Neural cell (in vitro differentiated cells): ENCODE measurements at regions not wholly inside any gene's neighbourhood (a gene's known extent, or its start where the extent isn't known, plus 50 kb on each side); places are given as distances from the start of the nearest gene placed in this dataset.

Source experiments
- H2AFZ ChIP-seq: fragments of 200-600, 300-800 bp; sonication (generic), shearing (Covaris generic); 2 replicates; pipeline ENCODE4 v1.6.0; 2014; ENCODE audit warnings: low read depth, mild to moderate bottlenecking, antibody characterized with exemption, low read length, moderate library complexity
- H3F3A ChIP-seq: fragments of 200-600 bp; shearing (Covaris generic); 2 replicates; pipeline ENCODE4 v1.6.1; 2016; ENCODE audit warnings: mild to moderate bottlenecking, moderate library complexity, mixed read lengths, antibody characterized with exemption, low read length; ENCODE audit not compliant: insufficient read depth, poor library complexity, severe bottlenecking
- H3K27ac ChIP-seq: fragments of 200-600, 300-800 bp; sonication (generic), shearing (Covaris generic); 2 replicates; pipeline ENCODE4 v1.5.1; 2014; ENCODE audit warnings: mild to moderate bottlenecking, low read length, moderate library complexity
- H3K27me3 ChIP-seq: fragments of 300-800, 200-600 bp; sonication (generic), shearing (Covaris generic); 2 replicates; pipeline ENCODE4 v1.6.0; 2014; ENCODE audit warnings: mild to moderate bottlenecking, low read depth, low read length, moderate library complexity; ENCODE audit not compliant: insufficient read depth
- H3K36me3 ChIP-seq: fragments of 300-800, 200-600 bp; sonication (generic), shearing (Covaris generic); 2 replicates; pipeline ENCODE4 v1.5.1; 2014; ENCODE audit warnings: mild to moderate bottlenecking, antibody characterized with exemption, low read length, moderate library complexity; ENCODE audit not compliant: insufficient read depth
- H3K4me2 ChIP-seq: fragments of 300-800, 200-600 bp; sonication (generic), shearing (Covaris generic); 2 replicates; pipeline ENCODE4 v1.6.0; 2014; ENCODE audit warnings: mild to moderate bottlenecking, low read length
- H3K4me3 ChIP-seq: fragments of 300-800, 200-600 bp; sonication (generic), shearing (Covaris generic); 2 replicates; pipeline ENCODE4 v1.5.1; 2014; ENCODE audit warnings: mild to moderate bottlenecking, low read length, moderate library complexity
- H3K79me2 ChIP-seq: fragments of 200-600 bp; shearing (Covaris generic); replicated peaks from 2 replicates; pipeline ENCODE4 v1.6.0; 2014; ENCODE audit warnings: mild to moderate bottlenecking, low read length, moderate library complexity; ENCODE audit not compliant: insufficient read depth
- H3K9ac ChIP-seq: fragments of 300-800, 200-600 bp; sonication (generic), shearing (Covaris generic); 2 replicates; pipeline ENCODE4 v1.6.1; 2016; ENCODE audit warnings: mild to moderate bottlenecking, low read length, mixed read lengths
- H3K9me2 ChIP-seq: fragments of 200-600 bp; shearing (Covaris generic); 2 replicates; pipeline ENCODE4 v1.6.1; 2016; ENCODE audit warnings: mild to moderate bottlenecking, low read length, mixed read lengths; ENCODE audit not compliant: insufficient read depth
- H3K9me3 ChIP-seq: fragments of 200-600, 300-800 bp; sonication (generic), shearing (Covaris generic); 2 replicates; pipeline ENCODE4 v1.6.1; 2016; ENCODE audit warnings: mild to moderate bottlenecking, mixed run types, low read length, moderate library complexity, mixed read lengths
- H4K20me1 ChIP-seq: fragments of 200-600 bp; shearing (Covaris generic); 2 replicates; pipeline ENCODE4 v1.6.1; 2016; ENCODE audit warnings: mild to moderate bottlenecking, mixed run types; ENCODE audit not compliant: insufficient read depth
- CTCF ChIP-seq: fragments of 450-650 bp; IDR thresholded peaks from 2 replicates; pipeline ENCODE4 v1.5.1; 2014; ENCODE audit warnings: antibody characterized with exemption, mild to moderate bottlenecking, moderate library complexity; ENCODE audit not compliant: poor library complexity, severe bottlenecking
- EP300 ChIP-seq: fragments of 450-650 bp; conservative IDR thresholded peaks from 2 replicates; pipeline ENCODE4 v1.6.1; 2014; ENCODE audit warnings: antibody characterized with exemption, mild to moderate bottlenecking, moderate library complexity; ENCODE audit not compliant: poor library complexity, severe bottlenecking
- EZH2 ChIP-seq: fragments of 200-600, 300-800 bp; shearing (Covaris generic), sonication (generic); IDR thresholded peaks from 2 replicates; pipeline ENCODE4 v1.6.1; 2014; ENCODE audit warnings: antibody characterized with exemption, low read length, borderline replicate concordance, mild to moderate bottlenecking; ENCODE audit not compliant: insufficient read depth, poor library complexity, severe bottlenecking
- MXI1 ChIP-seq: fragments of 450-650 bp; conservative IDR thresholded peaks from 2 replicates; pipeline ENCODE4 v1.6.1; 2014; ENCODE audit warnings: antibody characterized with exemption, mild to moderate bottlenecking; ENCODE audit not compliant: poor library complexity, severe bottlenecking
- POLR2AphosphoS5 ChIP-seq: IDR thresholded peaks from 2 replicates; pipeline ENCODE4 v1.6.1; 2012
- RAD21 ChIP-seq: fragments of 450-650 bp; conservative IDR thresholded peaks from 2 replicates; pipeline ENCODE4 v1.6.1; 2014; ENCODE audit warnings: antibody characterized with exemption, mild to moderate bottlenecking, moderate library complexity
- REST ChIP-seq: IDR thresholded peaks from 2 replicates; pipeline ENCODE4 v1.6.1; 2012; ENCODE audit warnings: borderline replicate concordance
- SMC3 ChIP-seq: fragments of 450-650 bp; conservative IDR thresholded peaks from 2 replicates; pipeline ENCODE4 v1.6.1; 2014; ENCODE audit warnings: antibody characterized with exemption, mild to moderate bottlenecking, moderate library complexity; ENCODE audit not compliant: poor library complexity
- TAF1 ChIP-seq: IDR thresholded peaks from 2 replicates; pipeline ENCODE4 v1.6.1; 2012; ENCODE audit warnings: low read depth

GRCh38 chr20:40009542-40009941 is 679.5 kb downstream of the MAFB start:
- H4K20me1 ChIP-seq: no peaks in the 10 kb centered on the region
- no peak overlapping the region for H3K27ac ChIP-seq
- no peaks in the 10 kb centered on the region for H3K27me3 ChIP-seq
- no peaks in the 10 kb centered on the region for H3F3A ChIP-seq
- H3K9ac ChIP-seq: no peak overlapping the region
- no peak overlapping the region for H3K4me2 ChIP-seq
- H3K9me2 ChIP-seq: no peaks in the 10 kb centered on the region
- H3K9me3 ChIP-seq: no peaks in the 10 kb centered on the region
- no peaks in the 10 kb centered on the region for H3K36me3 ChIP-seq
- TF ChIP-seq POLR2AphosphoS5: no peak
- no peak for TF ChIP-seq REST
- TF ChIP-seq RAD21: no peak
- TF ChIP-seq TAF1: no peak
- no peak for TF ChIP-seq SMC3
- TF ChIP-seq EZH2: no peak
- TF ChIP-seq CTCF: no peak
- no peak for TF ChIP-seq EP300
- no peak for TF ChIP-seq MXI1
- no peak overlapping the region for H3K4me3 ChIP-seq
- H3K79me2 ChIP-seq: no peaks in the 10 kb centered on the region
- no peak overlapping the region for H2AFZ ChIP-seq

- Histone ChIP-seq H3K9me3 (no peaks in the 10 kb centered on the region), H3K4me3 (no peak overlapping the region), H3K36me3 (no peaks in the 10 kb centered on the region), H4K20me1 (no peaks in the 10 kb centered on the region), H3K79me2 (no peaks in the 10 kb centered on the region), H2AFZ (no peak overlapping the region), H3K4me2 (no peak overlapping the region), H3K9ac (no peak overlapping the region), H3K9me2 (no peaks in the 10 kb centered on the region), H3K27ac (no peak overlapping the region), H3K27me3 (no peaks in the 10 kb centered on the region), H3F3A (no peaks in the 10 kb centered on the region)
- TF ChIP-seq RAD21 (no peak), TAF1 (no peak), POLR2AphosphoS5 (no peak), SMC3 (no peak), EP300 (no peak), EZH2 (no peak), MXI1 (no peak), REST (no peak), CTCF (no peak)
Observed at GRCh38 chr20:40008177-40008576, 680.9 kb downstream of the MAFB start.
